ENCODE measurements at regions not wholly inside any gene's neighbourhood (a gene's known extent, or its start where the extent isn't known, plus 50 kb on each side); places are given as distances from the start of the nearest gene placed in this dataset.
"Not testable (repeated sequence)": the region's sequence is repeated elsewhere in the genome, so short reads cannot be mapped to it uniquely, and the experiment has no call there.

DNA sequence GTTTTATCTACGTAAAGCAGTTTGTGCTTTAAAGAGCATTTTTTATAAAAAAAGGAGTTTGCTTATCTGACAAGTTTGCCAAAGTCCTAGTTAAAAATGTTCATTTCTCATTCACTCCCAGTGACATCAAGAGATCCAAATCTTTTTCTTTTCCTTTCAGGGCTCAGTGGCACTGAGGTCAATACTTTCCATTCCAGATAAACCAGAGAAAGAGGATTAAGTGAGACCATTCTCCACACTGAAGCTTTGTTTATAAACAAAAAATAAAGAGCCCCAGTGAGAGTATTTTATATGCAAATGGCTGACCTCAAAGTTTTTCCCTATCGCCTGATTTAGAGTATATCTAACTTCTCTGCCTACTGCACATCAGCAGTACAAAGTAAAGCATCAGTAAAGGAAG, 199.8 kb downstream of the ALG10B start:
- DNase-seq (ENCODE audit: low spot score) = no peak
- in situ Hi-C loops (cut with MboI; ENCODE audit: low pct_unique_long_range_greater_than_20kb, low sequenced_read_pairs, unreplicated experiment) = no loop called here
- TF ChIP-seq, protein P1, sequence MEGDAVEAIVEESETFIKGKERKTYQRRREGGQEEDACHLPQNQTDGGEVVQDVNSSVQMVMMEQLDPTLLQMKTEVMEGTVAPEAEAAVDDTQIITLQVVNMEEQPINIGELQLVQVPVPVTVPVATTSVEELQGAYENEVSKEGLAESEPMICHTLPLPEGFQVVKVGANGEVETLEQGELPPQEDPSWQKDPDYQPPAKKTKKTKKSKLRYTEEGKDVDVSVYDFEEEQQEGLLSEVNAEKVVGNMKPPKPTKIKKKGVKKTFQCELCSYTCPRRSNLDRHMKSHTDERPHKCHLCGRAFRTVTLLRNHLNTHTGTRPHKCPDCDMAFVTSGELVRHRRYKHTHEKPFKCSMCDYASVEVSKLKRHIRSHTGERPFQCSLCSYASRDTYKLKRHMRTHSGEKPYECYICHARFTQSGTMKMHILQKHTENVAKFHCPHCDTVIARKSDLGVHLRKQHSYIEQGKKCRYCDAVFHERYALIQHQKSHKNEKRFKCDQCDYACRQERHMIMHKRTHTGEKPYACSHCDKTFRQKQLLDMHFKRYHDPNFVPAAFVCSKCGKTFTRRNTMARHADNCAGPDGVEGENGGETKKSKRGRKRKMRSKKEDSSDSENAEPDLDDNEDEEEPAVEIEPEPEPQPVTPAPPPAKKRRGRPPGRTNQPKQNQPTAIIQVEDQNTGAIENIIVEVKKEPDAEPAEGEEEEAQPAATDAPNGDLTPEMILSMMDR (IDR thresholded peaks at IDR 0.05; ENCODE audit: extremely low read depth, insufficient read depth, missing control alignments) = no peak

DNA sequence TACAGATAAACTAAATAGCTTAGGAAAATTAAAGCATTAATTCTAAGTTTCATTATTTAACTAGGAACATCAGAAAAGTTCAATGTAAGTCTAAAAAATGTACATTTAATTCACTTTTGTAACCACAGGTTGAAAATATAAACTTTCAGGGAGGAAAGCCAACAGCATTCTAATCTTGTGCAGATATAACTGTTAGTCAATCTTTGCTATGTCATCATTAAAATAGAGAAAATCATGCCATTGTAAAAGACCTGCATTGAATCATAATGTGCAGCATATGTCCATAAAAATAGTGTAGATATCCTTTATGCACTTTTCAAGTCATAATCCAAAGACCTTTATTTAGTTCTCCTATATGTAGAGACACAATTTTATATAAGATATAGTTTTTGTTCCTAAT, 207.3 kb downstream of the ALG10B start:
- in situ Hi-C loops (cut with MboI; ENCODE audit: low pct_unique_long_range_greater_than_20kb, low sequenced_read_pairs, unreplicated experiment) = no loop called here
- TF ChIP-seq, protein P1 (IDR thresholded peaks at IDR 0.05; ENCODE audit: extremely low read depth, insufficient read depth, missing control alignments) = no peak
- DNase-seq (ENCODE audit: low spot score) = no peak

DNA sequence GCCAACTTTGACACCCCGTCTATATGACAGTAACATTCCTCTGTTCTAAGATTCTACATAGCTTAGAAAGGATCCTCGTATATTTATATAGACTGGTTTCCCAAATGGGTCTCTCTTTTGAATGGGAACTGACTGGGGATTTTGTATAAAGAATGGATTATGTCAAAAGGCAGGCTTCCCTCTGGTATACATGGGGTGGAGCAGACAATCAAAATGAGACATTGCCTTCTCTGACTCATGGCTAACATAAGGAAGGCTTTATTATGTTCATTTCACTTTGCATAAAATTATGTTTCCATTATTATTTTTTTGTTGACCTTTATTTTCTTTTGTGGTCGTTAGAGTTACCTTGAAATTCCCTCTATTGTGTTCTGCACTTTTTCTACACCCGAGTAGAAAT, 211.1 kb downstream of the ALG10B start:
- TF ChIP-seq, protein P1 (IDR thresholded peaks at IDR 0.05; ENCODE audit: extremely low read depth, insufficient read depth, missing control alignments) = no peak
- DNase-seq (ENCODE audit: low spot score) = no peak
- in situ Hi-C loops (cut with MboI; ENCODE audit: low pct_unique_long_range_greater_than_20kb, low sequenced_read_pairs, unreplicated experiment) = no loop called here

DNA sequence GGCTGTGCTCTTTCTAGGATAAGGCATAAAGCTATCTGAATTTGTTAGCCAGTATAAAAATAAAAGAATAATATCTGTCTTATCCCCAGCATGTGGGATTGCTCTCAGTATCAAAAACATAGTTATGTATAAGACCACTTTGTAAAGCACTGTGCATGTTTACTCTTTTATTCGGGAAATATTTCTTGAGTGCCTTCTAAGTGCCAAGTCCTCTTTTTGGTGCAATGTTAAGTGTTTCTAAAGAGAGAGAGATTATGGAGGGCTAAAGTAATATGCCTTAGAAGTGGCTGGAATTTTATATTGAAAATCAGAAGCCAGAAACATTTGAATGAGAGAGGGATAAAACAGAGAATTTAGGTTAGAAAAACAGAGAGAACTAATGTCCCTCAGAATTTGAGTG, 212.0 kb downstream of the ALG10B start:
- TF ChIP-seq, protein P1 (IDR thresholded peaks at IDR 0.05; ENCODE audit: extremely low read depth, insufficient read depth, missing control alignments) = no peak
- DNase-seq (ENCODE audit: low spot score) = no peak
- in situ Hi-C loops (cut with MboI; ENCODE audit: low pct_unique_long_range_greater_than_20kb, low sequenced_read_pairs, unreplicated experiment) = no loop called here

DNA sequence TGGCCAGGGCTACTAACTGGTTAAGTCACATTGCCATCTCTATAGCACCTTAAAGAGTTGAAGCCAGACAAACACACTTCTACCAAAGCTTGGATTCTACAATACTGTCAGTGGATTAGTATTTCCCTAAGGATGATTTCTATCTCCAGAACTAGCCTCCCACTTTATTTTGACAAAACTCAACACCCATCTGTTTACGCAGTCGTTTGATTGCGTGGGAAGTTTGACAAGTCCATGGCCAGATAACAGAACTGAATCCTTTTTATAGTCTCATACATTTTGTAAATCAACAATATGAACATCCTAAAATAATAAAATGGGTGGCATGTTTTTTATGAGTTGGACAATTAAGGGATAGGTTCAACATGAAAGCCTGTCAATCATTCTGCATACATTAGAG, 212.7 kb downstream of the ALG10B start:
- in situ Hi-C loops (cut with MboI; ENCODE audit: low pct_unique_long_range_greater_than_20kb, low sequenced_read_pairs, unreplicated experiment); DNase-seq (ENCODE audit: low spot score): not testable (repeated sequence)

DNA sequence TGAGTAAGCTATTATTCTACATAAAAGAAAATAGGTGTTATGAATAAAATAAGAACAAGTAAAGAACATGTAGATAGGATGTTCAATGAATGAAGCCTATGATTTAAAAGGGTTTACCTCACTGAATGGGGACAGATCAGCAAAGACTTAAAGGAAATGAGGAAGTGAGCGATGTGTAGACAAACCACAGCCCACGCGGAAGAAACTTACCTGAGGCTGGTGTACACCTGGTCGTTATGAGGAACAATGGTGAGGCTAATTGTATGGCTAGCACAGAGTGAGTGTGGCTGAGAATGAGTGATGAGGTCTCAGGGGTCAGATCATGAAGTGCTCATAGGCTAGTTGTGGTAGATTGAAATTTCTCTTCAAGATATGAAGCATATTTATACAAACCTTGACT, 221.7 kb downstream of the ALG10B start:
- no peak for DNase-seq (ENCODE audit: low spot score)
- TF ChIP-seq, protein P1 (IDR thresholded peaks at IDR 0.05; ENCODE audit: extremely low read depth, insufficient read depth, missing control alignments) = no peak
- in situ Hi-C loops (cut with MboI; ENCODE audit: low pct_unique_long_range_greater_than_20kb, low sequenced_read_pairs, unreplicated experiment) = no loop called here

DNA sequence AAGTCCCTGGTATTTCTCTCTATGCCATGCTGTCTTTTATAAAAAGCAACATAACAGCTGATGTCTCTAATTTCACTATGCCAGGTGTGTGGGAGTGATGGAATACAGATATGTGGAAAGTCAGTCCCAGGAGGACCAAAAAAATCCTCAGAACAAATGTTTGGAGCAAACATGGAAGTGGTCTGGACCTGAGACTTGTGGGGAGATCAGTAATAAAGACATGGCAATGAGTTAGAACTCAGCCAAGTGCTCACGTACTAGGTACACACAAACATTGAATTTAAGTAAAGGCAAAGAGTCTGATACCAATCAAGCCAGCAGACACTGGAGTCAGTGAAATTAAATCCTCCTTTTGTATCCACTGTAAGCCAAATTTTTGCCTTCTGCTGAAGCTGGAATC, 223.6 kb downstream of the ALG10B start:
- in situ Hi-C loops (cut with MboI; ENCODE audit: low pct_unique_long_range_greater_than_20kb, low sequenced_read_pairs, unreplicated experiment) = no loop called here
- no peak for DNase-seq (ENCODE audit: low spot score)
- TF ChIP-seq, protein P1 (IDR thresholded peaks at IDR 0.05; ENCODE audit: extremely low read depth, insufficient read depth, missing control alignments) = no peak
